T47D (cell line): ENCODE measurements at regions not wholly inside any gene's neighbourhood (a gene's known extent, or its start where the extent isn't known, plus 50 kb on each side); places are given as distances from the start of the nearest gene placed in this dataset.

ENCODE experiments used
- DNase-seq, 2 experiments: peaks; one replicate each; pipeline versions ENCODE4 v3.0.0 to v3.0.0-alpha.2; 2011 to 2012; ENCODE audit warnings: low read depth in 1 of 2, low spot score in 1 of 2
- JUND ChIP-seq: IDR thresholded peaks from 2 replicates; pipeline ENCODE4 v1.6.1; 2012; ENCODE audit warnings: low read depth
- in situ Hi-C: cut with HindIII; loops from 2 replicates; pipeline ENCODE4 v1.10.0; 2016; ENCODE audit warnings: low sequenced_read_pairs, low pct_unique_long_range_greater_than_20kb

DNA sequence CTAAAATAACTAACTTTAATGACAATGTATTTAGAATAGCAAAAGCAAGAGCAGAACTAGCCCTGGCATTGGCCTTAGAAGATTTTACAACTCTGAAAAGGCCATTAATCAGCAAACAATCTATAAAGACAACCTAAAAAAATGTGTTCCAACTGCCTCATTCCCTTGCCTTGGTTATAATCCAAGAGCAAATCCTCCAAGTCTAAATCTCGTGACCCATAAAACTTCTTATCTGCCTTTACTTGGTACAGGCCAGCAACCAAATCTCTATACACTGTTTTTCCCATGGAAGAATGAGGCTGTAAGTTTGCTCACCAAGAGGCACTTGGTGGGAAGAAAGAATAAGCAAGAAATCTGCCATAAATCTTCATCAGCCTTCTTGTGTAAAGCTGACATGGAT lies 175.3 kb upstream of the MID1 start:
- in situ Hi-C loops, result no loop called here
- peak in 1 of 2 experiments; percentile 3 for DNase-seq
- TF ChIP-seq JUND, result no peak

DNA sequence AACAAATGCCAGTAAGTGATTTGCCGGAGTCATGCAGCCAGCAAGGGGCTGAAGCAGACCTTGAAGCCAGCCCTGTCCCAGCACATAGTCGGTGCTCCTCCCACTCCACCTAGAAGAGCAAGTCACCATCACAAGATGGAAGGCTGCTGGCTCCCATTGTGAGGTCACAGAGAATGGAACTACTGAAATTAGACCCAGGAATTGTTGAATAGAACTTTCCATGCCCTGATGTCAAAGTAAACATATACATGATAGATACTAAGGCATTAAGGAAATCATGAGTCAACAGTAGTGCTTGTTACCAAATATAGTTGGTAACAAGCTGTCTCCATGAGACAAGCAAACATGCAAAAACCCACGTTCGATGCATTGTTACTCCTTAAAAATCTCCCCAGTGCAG lies 177.1 kb upstream of the MID1 start:
- in situ Hi-C loops, result no loop called here
- no peak for DNase-seq
- TF ChIP-seq JUND, result no peak

- no peak for TF ChIP-seq JUND
- no peak for DNase-seq
Measured at GRCh38 chrX:10798041-10798440, 177.7 kb upstream of the MID1 start.

DNA sequence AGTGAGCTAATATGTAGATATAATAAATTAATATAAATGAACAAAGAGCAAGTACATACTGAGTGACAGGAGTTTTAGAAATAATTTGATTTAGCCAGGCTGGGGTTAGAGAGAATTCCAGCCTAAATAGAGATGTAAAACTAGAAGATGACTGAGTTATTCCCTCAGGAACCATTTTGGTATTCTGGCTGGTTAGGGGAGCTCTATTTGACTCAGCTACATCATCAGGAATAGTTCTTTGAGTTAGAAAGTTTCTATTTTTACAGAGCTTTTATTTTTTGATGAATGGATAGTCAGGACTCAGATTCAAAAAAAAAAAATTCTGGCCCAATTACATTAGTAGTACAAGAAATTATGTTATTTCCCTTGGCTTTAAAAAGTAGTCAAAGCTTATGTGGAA lies 180.4 kb upstream of the MID1 start:
- in situ Hi-C loops, result no loop called here
- no peak for TF ChIP-seq JUND
- no peak for DNase-seq

More at GRCh38 chrX:10798041-10798440, 177.7 kb upstream of the MID1 start:
- in situ Hi-C loops, result no loop called here

DNA sequence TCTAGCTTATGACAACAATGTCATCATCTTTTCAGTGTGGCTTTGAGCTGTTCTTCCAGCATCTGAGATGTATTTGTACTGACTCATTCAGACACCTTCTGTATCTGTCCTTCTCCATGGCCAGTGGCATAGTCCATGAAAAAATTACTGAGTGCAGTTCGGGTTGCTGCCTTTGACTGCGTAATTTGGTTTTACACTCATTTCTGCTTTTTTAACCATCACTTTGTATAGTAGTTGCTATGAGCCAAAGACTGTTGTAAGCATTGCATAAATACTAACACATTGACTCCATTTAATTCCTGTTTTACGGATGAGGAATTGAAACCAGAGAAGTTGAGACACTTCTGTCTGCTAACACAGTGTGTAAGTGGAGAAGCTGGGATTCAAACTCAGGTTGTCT lies 190.7 kb upstream of the MID1 start:
- in situ Hi-C loops, result no loop called here
- no peak for DNase-seq
- TF ChIP-seq JUND, result no peak

GRCh38 chrX:10813761-10814160 lies 193.4 kb upstream of the MID1 start:
- no peak for TF ChIP-seq JUND
- in situ Hi-C loops, result no loop called here
- no peak for DNase-seq

- TF ChIP-seq JUND, result no peak
- in situ Hi-C loops, result no loop called here
- no peak for DNase-seq
Measured at GRCh38 chrX:10818651-10819050, 198.3 kb upstream of the MID1 start.

DNA sequence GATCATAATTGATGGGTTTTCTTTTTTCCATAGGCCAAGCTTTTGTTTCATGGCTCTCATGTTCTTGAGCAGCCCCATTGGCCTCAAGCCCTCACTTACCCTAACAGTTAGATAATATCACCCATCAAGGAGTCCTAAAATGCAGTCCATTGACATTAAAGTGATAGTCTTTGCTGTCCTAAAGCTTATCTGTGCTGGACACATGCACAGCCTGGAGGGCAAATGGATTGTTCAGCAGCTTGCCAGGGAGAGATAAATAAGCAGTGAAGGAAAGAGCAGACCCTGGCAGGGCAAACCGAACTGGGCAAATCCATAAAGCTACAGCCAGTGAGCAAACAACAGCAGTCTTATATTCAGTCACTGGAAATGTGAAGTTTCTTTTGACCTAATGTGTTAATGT lies 199.6 kb upstream of the MID1 start:
- TF ChIP-seq JUND, result no peak
- DNase-seq, result no peak
- in situ Hi-C loops, result no loop called here

- no peak for DNase-seq
- in situ Hi-C loops, result no loop called here
- TF ChIP-seq JUND, result no peak
Measured at GRCh38 chrX:10821293-10821692, 200.9 kb upstream of the MID1 start.

GRCh38 chrX:10828036-10828435 lies 207.7 kb upstream of the MID1 start:
- DNase-seq, result no peak
- in situ Hi-C loops, result no loop called here
- TF ChIP-seq JUND, result no peak

- DNase-seq, result peak in 1 of 2 experiments; percentile 53
- in situ Hi-C loops, result no loop called here
- no peak for TF ChIP-seq JUND
Measured at GRCh38 chrX:10828640-10829039, 208.3 kb upstream of the MID1 start.

- in situ Hi-C loops, result no loop called here
- TF ChIP-seq JUND, result no peak
Measured at GRCh38 chrX:10831716-10832502, 211.5 kb upstream of the MID1 start.

GRCh38 chrX:10833299-10834169 lies 213.1 kb upstream of the MID1 start:
- in situ Hi-C loops, result no loop called here
- TF ChIP-seq JUND, result no peak
- peak; percentile 21 to 93 for DNase-seq

More at GRCh38 chrX:10831716-10832502, 211.5 kb upstream of the MID1 start:
- DNase-seq, result no peak
